GM10248 (cell line): ENCODE measurements at regions not wholly inside any gene's neighbourhood (a gene's known extent, or its start where the extent isn't known, plus 50 kb on each side); places are given as distances from the start of the nearest gene placed in this dataset.

ENCODE experiments used
- CTCF ChIA-PET: fragments of 300-600 bp; sonication (Branson Sonifier 250); formaldehyde crosslinking; extraction: SDS; loops from one replicate; lab custom pipeline; 2021; ENCODE audit warnings: antibody characterized with exemption; lab: Yijun Ruan, JAX
- POLR2A ChIA-PET: fragments of 350-650 bp; sonication (Branson Sonifier 250); formaldehyde crosslinking; extraction: SDS; loops from one replicate; lab custom pipeline; 2020; ENCODE audit warnings: antibody characterized with exemption; lab: Yijun Ruan, JAX
- DNase-seq: peaks from one replicate; pipeline ENCODE4 v3.0.0; 2012; ENCODE audit errors: extremely low spot score
- TF ChIP-seq, protein P1 (sequence below): IDR thresholded peaks from 2 replicates; pipeline ENCODE4 v1.5.1; 2012; ENCODE audit warnings: mild to moderate bottlenecking, low read depth; ENCODE audit errors: extremely low read depth, missing control alignments, control extremely low read depth

DNA sequence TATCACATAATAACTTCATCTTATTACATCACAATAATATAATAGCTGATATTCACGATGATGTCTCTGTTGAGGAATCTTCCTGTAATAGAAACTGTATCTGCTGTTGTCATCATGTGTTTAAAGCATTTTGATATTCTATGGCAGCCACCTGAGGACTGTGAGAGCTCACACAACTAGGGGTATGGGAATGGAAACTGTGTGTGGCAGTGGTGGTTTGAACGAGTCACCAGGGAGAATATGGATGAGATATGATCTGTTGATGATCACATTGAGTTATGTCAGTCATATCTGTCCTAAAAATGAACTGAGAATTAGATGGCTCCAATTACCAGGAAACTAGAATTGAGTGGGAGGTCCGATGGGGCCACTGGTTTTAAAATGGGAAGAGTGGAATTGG is 169.6 kb downstream of the MID1IP1 start:
- DNase-seq = no peak
- ChIA-PET POLR2A (no interaction called here), CTCF (interaction anchor here (2.8 kb wide), 1 partner anchor 13 kb away, joined by 7 read pairs; no protein-coding TSS in a partner anchor)
- TF ChIP-seq, protein P1, sequence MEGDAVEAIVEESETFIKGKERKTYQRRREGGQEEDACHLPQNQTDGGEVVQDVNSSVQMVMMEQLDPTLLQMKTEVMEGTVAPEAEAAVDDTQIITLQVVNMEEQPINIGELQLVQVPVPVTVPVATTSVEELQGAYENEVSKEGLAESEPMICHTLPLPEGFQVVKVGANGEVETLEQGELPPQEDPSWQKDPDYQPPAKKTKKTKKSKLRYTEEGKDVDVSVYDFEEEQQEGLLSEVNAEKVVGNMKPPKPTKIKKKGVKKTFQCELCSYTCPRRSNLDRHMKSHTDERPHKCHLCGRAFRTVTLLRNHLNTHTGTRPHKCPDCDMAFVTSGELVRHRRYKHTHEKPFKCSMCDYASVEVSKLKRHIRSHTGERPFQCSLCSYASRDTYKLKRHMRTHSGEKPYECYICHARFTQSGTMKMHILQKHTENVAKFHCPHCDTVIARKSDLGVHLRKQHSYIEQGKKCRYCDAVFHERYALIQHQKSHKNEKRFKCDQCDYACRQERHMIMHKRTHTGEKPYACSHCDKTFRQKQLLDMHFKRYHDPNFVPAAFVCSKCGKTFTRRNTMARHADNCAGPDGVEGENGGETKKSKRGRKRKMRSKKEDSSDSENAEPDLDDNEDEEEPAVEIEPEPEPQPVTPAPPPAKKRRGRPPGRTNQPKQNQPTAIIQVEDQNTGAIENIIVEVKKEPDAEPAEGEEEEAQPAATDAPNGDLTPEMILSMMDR = no peak

DNA sequence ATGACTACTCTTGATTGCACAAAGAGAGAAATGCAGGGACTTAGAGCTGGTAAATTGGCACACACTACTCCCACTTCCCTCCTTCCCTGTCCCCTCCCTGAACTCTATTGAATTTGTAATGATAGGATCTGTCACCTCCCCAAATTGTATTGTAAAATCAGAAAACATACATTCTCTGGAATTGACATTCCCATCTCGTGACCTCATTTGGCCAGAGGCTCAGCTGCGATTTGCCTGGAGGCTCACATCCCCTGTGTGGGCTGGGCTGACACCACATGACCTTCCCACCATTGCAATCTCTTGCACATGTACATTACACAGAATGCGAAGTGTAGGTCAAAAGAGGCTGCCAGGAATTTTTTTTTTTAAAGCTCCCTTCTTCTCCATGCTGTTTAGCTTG is 172.1 kb downstream of the MID1IP1 start:
- POLR2A ChIA-PET = interaction anchor here (0.8 kb wide), 1 partner anchor 168 kb away, joined by 3 read pairs; no protein-coding TSS in a partner anchor
- TF ChIP-seq, protein P1 = no peak
- CTCF ChIA-PET = no interaction called here
- DNase-seq = no peak

DNA sequence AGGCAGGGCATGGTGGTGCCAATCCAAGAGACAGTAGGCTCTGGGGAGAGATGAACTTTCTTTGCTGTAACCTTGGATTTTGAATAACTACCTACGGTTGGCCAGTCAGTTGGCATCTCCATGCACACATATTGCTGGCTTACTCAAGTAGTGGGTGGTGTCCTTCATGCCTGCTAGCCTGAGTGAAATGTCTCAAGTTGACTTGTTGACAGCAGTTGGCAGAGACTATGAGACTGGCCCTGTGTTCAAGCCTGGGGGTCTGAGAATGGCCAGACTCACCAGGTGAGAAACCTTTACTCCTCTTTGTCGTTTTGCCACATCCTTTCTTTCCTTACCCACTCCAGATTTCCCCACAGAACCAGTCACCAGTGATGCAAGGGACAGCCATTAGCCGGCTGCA is 173.3 kb downstream of the MID1IP1 start:
- ChIA-PET CTCF (interaction anchor here (1.6 kb wide), 1 partner anchor 95 kb away, joined by 3 read pairs; no protein-coding TSS in a partner anchor), POLR2A (no interaction called here)
- DNase-seq = no peak
- TF ChIP-seq, protein P1 = no peak

DNA sequence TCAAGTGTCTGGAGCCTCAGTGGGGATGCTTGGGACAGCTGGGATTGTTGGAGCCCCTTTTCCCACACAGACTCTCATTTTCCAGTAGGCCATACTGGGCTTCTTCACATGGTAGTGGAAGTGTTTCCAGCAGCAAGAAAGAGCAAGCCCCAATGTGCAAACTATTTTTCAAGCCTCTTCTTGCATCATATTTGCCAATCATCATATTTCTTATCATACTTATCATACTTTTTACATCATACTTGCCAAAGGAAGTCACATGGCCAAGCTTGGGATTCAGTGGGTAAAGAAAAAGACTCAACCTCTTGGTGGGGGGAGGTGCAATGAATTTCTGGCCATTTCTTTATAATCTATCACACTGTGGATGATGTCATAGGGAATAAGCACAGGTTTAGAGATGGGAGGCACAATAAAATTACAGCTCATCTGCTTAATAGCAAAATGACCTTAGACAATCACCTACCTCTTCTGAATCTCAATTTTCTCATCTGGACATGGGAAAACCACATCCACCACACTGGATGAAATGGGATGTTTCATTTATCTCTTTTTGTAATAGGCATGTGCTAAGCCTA is 174.2 kb downstream of the MID1IP1 start:
- DNase-seq = no peak
- TF ChIP-seq, protein P1 = no peak
- POLR2A ChIA-PET = no interaction called here
- CTCF ChIA-PET = interaction anchor here (1.6 kb wide), 1 partner anchor 96 kb away, joined by 3 read pairs; no protein-coding TSS in a partner anchor

DNA sequence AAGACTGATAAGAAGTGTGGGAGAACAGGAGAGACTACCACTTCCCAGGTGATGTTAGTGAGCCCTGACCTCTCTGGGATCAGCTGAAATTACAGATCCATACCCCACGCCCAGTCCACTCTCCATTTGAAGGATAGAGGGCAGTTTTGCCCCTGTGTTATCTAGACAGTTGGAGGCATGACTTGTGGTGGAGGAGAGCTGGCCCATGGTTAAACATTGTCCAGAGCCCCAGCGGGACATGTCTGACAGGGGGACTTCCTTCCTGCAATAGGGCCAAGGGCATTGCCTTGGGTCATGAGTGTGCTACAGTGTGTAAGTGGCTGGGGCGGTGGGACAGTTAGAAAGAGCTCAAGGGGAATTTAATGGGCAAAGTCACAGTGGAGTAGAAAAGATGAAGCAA is 181.1 kb downstream of the MID1IP1 start:
- TF ChIP-seq, protein P1 = no peak
- ChIA-PET CTCF (no interaction called here), POLR2A (no interaction called here)
- no peak for DNase-seq

DNA sequence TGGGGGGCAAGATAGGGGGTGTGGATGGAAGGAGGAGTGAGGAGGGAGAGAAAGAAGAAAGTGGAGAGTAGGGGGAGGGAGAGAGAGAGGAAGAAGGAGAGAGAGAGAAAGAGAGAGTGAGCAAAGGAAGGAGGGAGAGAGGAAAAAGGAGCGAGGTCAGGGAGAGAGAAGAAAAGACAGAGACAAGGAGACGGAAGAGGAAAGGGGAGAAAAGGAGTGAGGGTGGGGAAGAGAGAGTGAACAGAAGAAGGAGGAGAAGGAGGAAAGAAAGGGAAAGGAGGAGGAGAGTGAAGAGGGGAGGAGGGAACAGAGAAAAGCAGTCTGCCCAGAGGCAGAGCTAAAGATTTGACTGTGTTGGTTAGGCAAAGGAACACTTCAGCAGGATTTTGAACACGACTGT is 181.6 kb downstream of the MID1IP1 start:
- TF ChIP-seq, protein P1 = no peak
- CTCF ChIA-PET = interaction anchor here (1.7 kb wide), 1 partner anchor 11 kb away, joined by 7 read pairs; no protein-coding TSS in a partner anchor
- no peak for DNase-seq
- POLR2A ChIA-PET = no interaction called here
